ENCODE measurements at regions not wholly inside any gene's neighbourhood (a gene's known extent, or its start where the extent isn't known, plus 50 kb on each side); places are given as distances from the start of the nearest gene placed in this dataset.

- TF ChIP-seq POLR2AphosphoS5 (IDR thresholded peaks at IDR 0.05), result no peak
- TF ChIP-seq EP300 (IDR thresholded peaks at IDR 0.05; ENCODE audit: low read depth), result no peak
- TF ChIP-seq CTCF (IDR thresholded peaks at IDR 0.05), result no peak
These were observed 86.0 kb downstream of the SPP2 start for GRCh38 chr2:234136461-234136860.

Measured in transverse colon (tissue), 4 donors.